ENCODE measurements at regions not wholly inside any gene's neighbourhood (a gene's known extent, or its start where the extent isn't known, plus 50 kb on each side); places are given as distances from the start of the nearest gene placed in this dataset.

GRCh38 chr5:18944771-18945170, 1043.2 kb downstream of the CDH18 start:
- no peaks in the 10 kb centered on the region for H3K36me3 Mint-ChIP-seq (ENCODE audit: low read depth)
- H3K27me3 Mint-ChIP-seq (ENCODE audit: low read depth) = no peaks in the 10 kb centered on the region
- H3K4me1 Mint-ChIP-seq = no peaks in the 10 kb centered on the region
- TF ChIP-seq CTCF (IDR thresholded peaks at IDR 0.05; ENCODE audit: unreplicated experiment in 3 of 3) = no peak
- no peaks in the 10 kb centered on the region for H3K9me3 Mint-ChIP-seq
- no peak overlapping the region for H3K4me3 Mint-ChIP-seq
- no peak overlapping the region for H3K27ac Mint-ChIP-seq

GRCh38 chr5:18954239-18954638, 1033.8 kb downstream of the CDH18 start:
- Mint-ChIP-seq H3K9me3 (peaks cover 3% of the 10 kb centered on the region), H3K36me3 (ENCODE audit: low read depth) (no peaks in the 10 kb centered on the region), H3K27me3 (ENCODE audit: low read depth) (no peaks in the 10 kb centered on the region), H3K4me3 (no peak overlapping the region), H3K27ac (no peak overlapping the region), H3K4me1 (peaks cover under 1% of the 10 kb centered on the region)
- TF ChIP-seq CTCF (IDR thresholded peaks at IDR 0.05; ENCODE audit: unreplicated experiment in 3 of 3) = no peak

- peaks cover 4% of the 10 kb centered on the region for H3K4me1 Mint-ChIP-seq
- no peak for TF ChIP-seq CTCF (IDR thresholded peaks at IDR 0.05; ENCODE audit: unreplicated experiment in 3 of 3)
- H3K27ac Mint-ChIP-seq = no peak overlapping the region
- H3K27me3 Mint-ChIP-seq (ENCODE audit: low read depth) = no peaks in the 10 kb centered on the region
- H3K36me3 Mint-ChIP-seq (ENCODE audit: low read depth) = no peaks in the 10 kb centered on the region
- H3K9me3 Mint-ChIP-seq = no peaks in the 10 kb centered on the region
- H3K4me3 Mint-ChIP-seq = no peak overlapping the region
Observed at GRCh38 chr5:18959535-18959934, 1028.5 kb downstream of the CDH18 start.

- Mint-ChIP-seq H3K36me3 (ENCODE audit: low read depth) (no peaks in the 10 kb centered on the region), H3K27ac (no peak overlapping the region), H3K9me3 (no peaks in the 10 kb centered on the region), H3K4me1 (peaks cover 4% of the 10 kb centered on the region), H3K27me3 (ENCODE audit: low read depth) (no peaks in the 10 kb centered on the region), H3K4me3 (no peak overlapping the region)
- no peak for TF ChIP-seq CTCF (IDR thresholded peaks at IDR 0.05; ENCODE audit: unreplicated experiment in 3 of 3)
Observed at GRCh38 chr5:18961234-18961633, 1026.8 kb downstream of the CDH18 start.

- Mint-ChIP-seq H3K9me3 (no peaks in the 10 kb centered on the region), H3K4me3 (no peak overlapping the region), H3K36me3 (ENCODE audit: low read depth) (no peaks in the 10 kb centered on the region), H3K27ac (no peak overlapping the region), H3K27me3 (ENCODE audit: low read depth) (no peaks in the 10 kb centered on the region), H3K4me1 (no peaks in the 10 kb centered on the region)
- no peak for TF ChIP-seq CTCF (IDR thresholded peaks at IDR 0.05; ENCODE audit: unreplicated experiment in 3 of 3)
Observed at GRCh38 chr5:18965893-18966292, 1022.1 kb downstream of the CDH18 start.

GRCh38 chr5:18967637-18968036, 1020.4 kb downstream of the CDH18 start:
- no peak overlapping the region for H3K4me3 Mint-ChIP-seq
- no peaks in the 10 kb centered on the region for H3K36me3 Mint-ChIP-seq (ENCODE audit: low read depth)

More at GRCh38 chr5:18967637-18968036, 1020.4 kb downstream of the CDH18 start:
- no peak for TF ChIP-seq CTCF (IDR thresholded peaks at IDR 0.05; ENCODE audit: unreplicated experiment in 3 of 3)
- Mint-ChIP-seq H3K4me1 (no peaks in the 10 kb centered on the region), H3K27ac (no peak overlapping the region), H3K9me3 (no peaks in the 10 kb centered on the region), H3K27me3 (ENCODE audit: low read depth) (no peaks in the 10 kb centered on the region)
